ENCODE measurements at regions not wholly inside any gene's neighbourhood (a gene's known extent, or its start where the extent isn't known, plus 50 kb on each side); places are given as distances from the start of the nearest gene placed in this dataset.

DNA sequence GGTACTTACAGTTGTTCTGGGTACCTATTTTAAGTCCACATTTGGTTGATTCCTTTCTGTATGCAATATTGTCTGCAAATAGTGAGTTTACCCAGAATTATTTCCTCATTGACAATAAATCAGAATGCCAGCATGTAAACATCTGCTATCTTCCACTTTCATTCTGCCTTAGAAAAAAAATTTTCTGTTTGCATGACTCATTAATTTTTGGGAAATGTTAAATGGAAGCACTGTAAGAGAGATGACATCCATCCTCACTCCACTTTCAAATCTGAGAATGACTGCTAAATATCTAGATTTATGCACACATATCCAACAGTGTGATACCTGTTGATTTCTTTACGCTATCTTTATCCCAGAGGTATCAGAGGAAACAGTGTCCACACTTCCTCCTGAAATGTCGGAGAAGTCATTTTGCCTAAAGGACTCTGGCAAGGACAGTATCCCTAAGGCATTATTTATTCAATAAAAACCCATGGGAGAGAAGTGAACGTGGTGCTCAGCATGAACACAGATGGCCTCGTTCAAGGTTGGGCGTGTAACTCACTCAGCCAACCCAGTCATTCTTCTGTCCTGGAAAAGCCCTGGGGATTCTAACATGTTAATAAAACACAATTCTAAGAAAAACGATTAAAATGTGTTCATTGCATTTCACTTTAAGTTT, 780.9 kb downstream of the QKI start:
- no peak overlapping the region for H3K4me3 ChIP-seq (ENCODE audit: low read length)
- no peak for TF ChIP-seq ZNF274 (IDR thresholded peaks at IDR 0.05; ENCODE audit: low read depth, low read length)

GRCh38 chr6:164188861-164189260, 774.3 kb downstream of the QKI start:
- H3K4me3 ChIP-seq (ENCODE audit: low read length): no peak overlapping the region
- TF ChIP-seq ZNF274 (IDR thresholded peaks at IDR 0.05; ENCODE audit: low read depth, low read length): no peak

DNA sequence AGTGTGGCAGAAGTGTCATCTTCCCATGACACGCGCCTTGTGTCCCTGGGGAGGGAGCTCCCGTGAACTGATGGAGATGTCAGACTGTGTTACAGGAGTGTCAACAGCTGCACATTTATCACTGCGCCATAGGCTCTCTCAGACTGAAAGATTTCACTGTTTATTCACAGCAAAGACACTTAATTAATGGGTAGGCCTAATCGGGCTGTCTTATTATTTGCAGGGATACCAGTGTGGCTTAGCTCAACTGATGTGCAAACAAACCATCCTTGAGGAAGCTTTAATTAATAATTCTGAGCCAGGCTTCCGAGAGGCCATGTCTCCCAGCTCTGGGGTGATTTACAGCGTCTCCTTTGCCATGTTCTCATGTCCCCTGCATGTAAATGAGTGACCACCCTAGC, 771.0 kb downstream of the QKI start:
- TF ChIP-seq ZNF274 (IDR thresholded peaks at IDR 0.05; ENCODE audit: low read depth, low read length): no peak
- H3K4me3 ChIP-seq (ENCODE audit: low read length): no peak overlapping the region

GRCh38 chr6:164184410-164184809, 769.9 kb downstream of the QKI start:
- TF ChIP-seq ZNF274 (IDR thresholded peaks at IDR 0.05; ENCODE audit: low read depth, low read length): no peak
- H3K4me3 ChIP-seq (ENCODE audit: low read length): no peak overlapping the region

DNA sequence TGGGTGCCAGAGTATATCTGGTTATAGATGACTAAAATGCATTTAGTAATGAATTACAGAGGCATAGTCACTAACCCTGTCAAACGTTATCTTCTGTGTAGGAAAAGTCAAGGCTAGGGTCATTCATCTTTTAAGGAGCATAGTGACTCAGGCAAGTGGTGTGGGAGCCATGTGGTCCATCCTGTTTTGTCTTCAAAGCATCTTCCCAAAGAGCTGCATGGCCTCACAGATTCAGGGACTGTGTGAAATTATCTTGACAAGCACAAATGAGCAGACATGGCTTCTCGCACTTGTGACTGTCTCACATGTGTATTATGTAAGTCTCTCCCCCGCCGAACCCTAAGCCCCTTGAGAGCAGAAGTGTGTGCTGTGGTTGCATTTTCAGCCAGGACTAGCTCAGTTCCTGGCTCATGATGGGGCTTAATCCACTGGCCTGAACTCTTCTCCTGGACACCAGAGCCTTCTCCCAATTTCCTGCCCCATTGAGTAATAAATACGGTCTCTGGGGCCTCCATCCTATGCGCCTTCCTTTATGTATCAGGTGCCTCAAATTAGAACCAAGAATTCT, 769.1 kb downstream of the QKI start:
- TF ChIP-seq ZNF274 (IDR thresholded peaks at IDR 0.05; ENCODE audit: low read depth, low read length): no peak
- H3K4me3 ChIP-seq (ENCODE audit: low read length): no peak overlapping the region

GRCh38 chr6:164178679-164179332, 764.3 kb downstream of the QKI start:
- no peak for TF ChIP-seq ZNF274 (IDR thresholded peaks at IDR 0.05; ENCODE audit: low read depth, low read length)
- no peak overlapping the region for H3K4me3 ChIP-seq (ENCODE audit: low read length)

DNA sequence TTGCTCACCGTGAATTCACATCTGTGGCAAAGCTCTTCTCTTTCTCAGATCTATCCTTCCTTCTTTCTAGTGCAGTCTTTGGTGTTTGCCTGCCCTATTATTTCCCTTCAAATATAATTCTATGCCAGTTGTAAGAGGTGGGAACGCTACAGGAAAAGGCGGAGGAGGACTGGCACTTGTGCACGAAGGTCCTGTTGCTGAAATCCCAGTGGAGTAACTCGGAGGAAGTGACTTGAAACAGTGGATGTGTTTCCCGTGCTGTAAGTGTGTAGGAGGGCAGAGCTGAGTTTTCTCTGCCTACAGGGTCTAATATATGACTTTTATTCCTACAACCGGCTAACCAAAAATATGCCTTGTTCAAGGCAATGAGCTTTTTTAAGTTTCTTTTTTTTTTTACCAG, 754.8 kb downstream of the QKI start:
- TF ChIP-seq ZNF274 (IDR thresholded peaks at IDR 0.05; ENCODE audit: low read depth, low read length): no peak
- H3K4me3 ChIP-seq (ENCODE audit: low read length): no peak overlapping the region

DNA sequence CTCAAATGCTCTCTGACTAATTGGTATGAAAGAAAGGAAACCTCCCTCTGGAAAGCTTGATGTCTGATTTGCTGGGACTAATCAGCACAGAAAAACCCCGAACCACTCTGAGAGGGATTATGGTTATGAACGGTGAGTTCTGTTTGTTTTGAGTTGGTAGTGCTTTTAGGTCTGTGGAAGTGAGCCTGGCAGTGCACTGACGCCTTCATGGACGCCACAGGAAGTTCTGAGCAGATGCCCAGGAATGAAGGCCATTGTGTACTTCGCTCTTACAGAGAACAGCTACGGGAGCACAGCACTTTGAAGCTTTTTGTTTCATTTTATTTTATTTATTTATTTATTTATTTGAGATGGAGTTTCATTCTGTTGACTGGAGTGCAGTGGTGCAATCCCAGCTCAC, 754.1 kb downstream of the QKI start:
- TF ChIP-seq ZNF274 (IDR thresholded peaks at IDR 0.05; ENCODE audit: low read depth, low read length): no peak
- H3K4me3 ChIP-seq (ENCODE audit: low read length): no peak overlapping the region

DNA sequence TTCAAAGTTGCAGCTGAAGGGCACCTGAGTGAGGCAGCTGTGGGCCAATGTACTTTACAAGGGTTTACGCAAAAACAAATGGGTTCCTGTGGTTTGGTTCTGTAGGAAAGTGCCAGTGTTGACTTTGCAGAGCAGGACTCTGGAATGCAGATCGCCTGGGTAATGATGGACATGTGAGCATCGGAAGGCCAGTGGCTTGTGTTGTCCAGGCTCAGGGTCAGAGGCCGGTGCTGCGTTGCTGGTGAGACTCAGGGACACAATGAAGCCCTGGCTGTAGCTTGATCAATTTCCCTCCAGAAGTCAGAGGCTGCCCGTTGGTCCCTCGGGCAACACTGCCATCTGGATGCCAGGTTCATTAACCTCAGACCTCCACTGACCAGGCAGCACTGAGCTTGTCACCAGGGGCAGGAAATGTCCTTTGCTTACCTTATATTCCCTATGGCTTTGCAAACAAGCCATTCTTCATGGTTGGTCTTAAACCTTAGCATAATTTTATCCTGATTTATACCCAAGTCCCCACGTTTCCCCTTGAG, 753.4 kb downstream of the QKI start:
- TF ChIP-seq ZNF274 (IDR thresholded peaks at IDR 0.05; ENCODE audit: low read depth, low read length): no peak
- no peak overlapping the region for H3K4me3 ChIP-seq (ENCODE audit: low read length)

GRCh38 chr6:164166996-164167395, 752.5 kb downstream of the QKI start:
- no peak overlapping the region for H3K4me3 ChIP-seq (ENCODE audit: low read length)
- no peak for TF ChIP-seq ZNF274 (IDR thresholded peaks at IDR 0.05; ENCODE audit: low read depth, low read length)

DNA sequence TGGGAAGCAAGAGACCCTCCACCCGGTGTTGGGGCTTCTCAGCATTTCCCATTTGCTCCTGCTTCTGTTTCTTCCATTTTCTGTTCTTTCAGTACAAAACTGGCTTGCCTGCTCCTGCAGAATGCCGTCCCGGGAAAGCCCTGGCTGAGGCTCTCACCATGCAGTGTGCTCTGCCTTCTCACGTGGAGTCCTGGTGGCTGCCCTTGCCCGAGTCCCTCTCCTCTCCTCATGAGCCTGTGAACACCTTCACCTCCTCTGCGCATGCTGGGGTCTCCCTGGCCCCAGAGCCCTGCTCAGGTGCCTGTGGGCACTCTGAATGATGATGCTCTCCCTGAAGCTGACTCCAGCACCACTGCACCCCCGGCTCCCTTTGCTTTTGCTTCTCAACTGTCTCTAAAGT, 752.0 kb downstream of the QKI start:
- no peak for TF ChIP-seq ZNF274 (IDR thresholded peaks at IDR 0.05; ENCODE audit: low read depth, low read length)
- no peak overlapping the region for H3K4me3 ChIP-seq (ENCODE audit: low read length)

DNA sequence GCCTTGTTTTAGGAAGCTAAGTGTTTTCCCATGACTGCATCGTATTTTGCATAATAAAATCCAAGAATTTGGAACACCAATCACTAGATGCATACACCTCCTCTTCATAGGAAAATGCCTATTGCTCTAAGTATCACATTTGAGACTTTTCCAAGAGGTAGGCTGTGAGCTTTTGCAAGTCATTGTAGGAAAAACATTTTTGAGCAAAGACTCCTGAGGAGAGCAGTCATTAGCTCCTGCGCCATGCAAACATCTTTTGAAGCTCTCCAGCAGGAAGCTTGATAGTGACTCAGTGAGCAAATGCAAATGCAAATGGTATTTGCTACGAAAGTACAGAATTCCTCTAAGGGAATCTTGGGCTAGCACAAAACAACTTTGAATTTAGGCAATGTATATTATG, 750.4 kb downstream of the QKI start:
- no peak for TF ChIP-seq ZNF274 (IDR thresholded peaks at IDR 0.05; ENCODE audit: low read depth, low read length)
- no peak overlapping the region for H3K4me3 ChIP-seq (ENCODE audit: low read length)

DNA sequence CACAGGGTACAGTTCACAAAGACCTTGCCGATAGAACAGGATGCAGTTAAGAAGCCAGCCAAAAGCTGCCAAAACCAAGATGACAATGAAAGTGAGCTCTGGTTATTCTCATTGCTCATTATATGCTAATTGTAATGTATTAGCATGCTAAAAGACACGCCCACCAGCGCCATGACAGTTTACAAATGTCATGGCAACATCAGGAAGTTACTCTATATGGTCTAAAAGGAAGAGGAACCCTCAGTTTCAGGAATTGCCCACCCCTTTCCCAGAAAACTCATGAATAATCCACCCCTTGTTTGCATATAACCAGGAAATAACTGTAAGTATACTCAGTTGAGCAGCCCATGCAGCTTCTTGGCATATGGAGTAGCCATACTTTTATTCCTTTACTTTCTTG, 748.7 kb downstream of the QKI start:
- TF ChIP-seq ZNF274 (IDR thresholded peaks at IDR 0.05; ENCODE audit: low read depth, low read length): no peak
- no peak overlapping the region for H3K4me3 ChIP-seq (ENCODE audit: low read length)

GRCh38 chr6:164159061-164159460, 744.5 kb downstream of the QKI start:
- H3K4me3 ChIP-seq (ENCODE audit: low read length): no peak overlapping the region
- TF ChIP-seq ZNF274 (IDR thresholded peaks at IDR 0.05; ENCODE audit: low read depth, low read length): no peak

DNA sequence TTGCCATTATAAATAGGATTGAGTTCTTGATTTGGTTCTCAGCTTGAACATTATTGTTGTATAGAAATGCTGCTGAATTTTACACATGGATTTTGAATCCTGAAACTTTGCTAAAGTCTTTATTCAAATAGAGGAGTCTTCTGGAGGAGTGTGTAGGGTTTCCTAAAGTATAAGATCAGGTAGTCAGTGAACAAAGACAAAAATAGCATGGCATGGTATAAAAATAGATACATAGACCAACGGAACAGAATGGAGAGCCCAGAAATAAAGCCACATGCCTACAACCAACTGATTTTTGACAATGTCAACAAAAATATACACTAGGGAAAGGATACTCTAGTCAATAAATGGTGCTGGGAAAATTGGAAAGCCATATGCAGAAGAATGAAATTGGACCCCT, 740.1 kb downstream of the QKI start:
- H3K4me3 ChIP-seq (ENCODE audit: low read length): no peak overlapping the region
- TF ChIP-seq ZNF274 (IDR thresholded peaks at IDR 0.05; ENCODE audit: low read depth, low read length): no peak
